NCI-H1436 (cell line): ENCODE measurements at regions not wholly inside any gene's neighbourhood (a gene's known extent, or its start where the extent isn't known, plus 50 kb on each side); places are given as distances from the start of the nearest gene placed in this dataset.
"Not testable (repeated sequence)": the region's sequence is repeated elsewhere in the genome, so short reads cannot be mapped to it uniquely, and the experiment has no call there.

ENCODE experiments used
- DNase-seq: peaks from one replicate; lab custom pipeline; 2025; lab: John Stamatoyannopoulos, UW

DNA sequence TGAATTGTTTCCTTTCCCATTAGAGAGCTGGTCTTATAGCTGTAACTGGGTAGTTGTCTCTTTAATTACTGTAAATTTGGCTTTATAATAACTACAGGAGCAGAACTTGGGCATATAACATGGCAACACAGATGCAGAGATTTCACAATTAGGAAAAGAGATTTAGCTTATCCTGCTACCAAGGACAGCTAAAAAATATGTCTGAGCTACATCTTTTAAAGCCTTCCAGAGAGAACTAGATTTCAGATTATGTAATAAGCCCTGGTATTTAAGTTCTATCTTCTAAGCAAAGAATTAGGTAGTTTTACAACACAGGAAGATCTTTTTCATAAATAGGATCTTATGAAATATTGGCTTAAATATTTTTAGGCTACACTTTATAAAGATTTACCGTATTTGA is 313.8 kb downstream of the S1PR1 start:
- DNase-seq, result no peak

DNA sequence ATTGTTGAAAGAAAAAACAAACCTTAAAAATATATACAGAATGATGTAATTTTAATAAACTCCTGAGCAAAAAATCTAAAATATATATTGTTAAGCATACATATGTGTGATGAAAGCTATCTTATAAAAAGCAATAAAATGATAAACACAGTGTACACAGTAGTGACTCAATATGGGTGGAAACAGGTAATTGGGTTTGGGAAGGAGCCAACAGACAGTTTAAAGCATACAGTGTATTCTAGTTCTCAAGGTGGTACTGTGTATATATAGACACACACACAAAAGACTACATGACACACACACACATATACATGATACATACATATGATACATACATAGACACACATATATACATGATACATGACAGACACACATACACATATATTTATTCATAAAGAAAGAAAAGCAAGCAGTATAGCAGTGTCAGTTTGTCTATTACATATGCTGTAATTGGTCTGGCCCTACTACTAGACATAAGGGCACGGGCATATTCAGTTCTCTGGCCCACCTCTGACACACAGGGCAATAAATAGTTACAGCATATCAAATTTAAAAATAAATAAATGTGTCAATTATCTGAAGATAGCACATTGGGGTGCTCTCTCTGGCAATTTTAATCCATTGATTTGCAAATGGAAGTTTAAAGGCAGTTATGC is 330.2 kb downstream of the S1PR1 start:
- no peak for DNase-seq

DNA sequence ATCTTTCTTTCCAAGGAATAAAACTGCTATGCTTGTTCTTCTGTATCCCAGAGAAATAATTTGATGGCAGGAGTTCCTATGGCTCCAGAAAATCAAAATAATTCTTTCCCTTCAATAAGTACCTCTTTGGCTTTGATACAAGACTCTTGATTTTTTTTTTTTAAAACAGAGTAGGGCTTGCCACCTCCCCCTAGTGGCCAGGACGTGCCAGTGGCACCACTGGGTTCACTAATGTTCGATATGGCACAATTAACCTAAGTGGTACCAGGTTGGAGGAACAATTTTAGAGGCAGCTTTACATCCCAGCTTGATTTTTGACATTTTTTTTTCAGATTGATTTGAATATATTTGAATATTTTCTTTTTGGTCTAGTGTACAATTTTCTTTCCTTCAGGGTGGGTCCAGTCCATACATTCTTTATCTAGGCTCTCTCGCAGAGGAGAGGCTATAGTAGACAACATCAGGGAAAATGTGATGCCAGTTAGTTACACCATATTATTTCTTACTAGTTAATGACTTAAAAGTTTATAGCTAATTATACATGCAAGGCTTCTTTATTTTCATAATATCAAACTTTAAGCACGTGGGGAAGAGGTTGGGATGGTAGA is 330.9 kb downstream of the S1PR1 start:
- peak; percentile 21 for DNase-seq

DNA sequence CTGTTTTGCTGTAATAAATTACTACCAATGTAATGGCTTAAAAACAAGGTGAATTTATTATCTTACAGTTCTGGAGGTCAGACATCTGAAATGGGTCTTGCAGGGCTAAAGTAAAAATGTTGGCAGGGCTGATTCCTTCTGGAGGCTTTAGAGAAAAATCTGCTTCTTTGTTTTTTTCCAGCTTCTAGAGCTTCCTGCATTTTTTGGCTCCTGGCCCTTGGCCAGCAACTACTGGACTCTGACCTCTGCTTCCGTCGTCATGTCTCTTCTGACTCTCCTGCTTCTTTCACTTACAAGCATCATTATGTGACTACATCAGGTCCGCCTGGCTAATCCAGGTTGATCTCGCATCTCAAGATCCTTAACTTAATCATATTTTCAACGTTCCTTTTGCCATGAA is 350.9 kb downstream of the S1PR1 start:
- no peak for DNase-seq

DNA sequence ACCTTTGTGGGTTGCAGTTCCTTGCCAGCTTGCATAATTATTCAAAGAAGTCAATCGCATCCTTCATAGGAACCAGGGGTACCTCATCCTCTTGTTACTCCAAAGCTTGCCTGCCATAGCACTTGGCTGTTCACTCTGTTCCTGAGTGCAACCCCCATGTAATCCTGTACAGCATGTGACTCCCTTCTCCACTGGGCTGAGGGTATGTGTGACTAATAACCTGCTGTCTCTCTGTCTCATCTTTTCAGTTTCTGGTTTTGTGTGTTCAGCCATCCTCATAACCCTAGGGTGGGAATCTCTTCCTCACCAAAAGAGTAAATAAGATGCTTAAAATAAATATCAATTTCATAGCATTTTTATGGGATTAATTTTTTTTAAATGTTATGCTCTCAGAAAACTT is 351.9 kb downstream of the S1PR1 start:
- DNase-seq, result no peak

DNA sequence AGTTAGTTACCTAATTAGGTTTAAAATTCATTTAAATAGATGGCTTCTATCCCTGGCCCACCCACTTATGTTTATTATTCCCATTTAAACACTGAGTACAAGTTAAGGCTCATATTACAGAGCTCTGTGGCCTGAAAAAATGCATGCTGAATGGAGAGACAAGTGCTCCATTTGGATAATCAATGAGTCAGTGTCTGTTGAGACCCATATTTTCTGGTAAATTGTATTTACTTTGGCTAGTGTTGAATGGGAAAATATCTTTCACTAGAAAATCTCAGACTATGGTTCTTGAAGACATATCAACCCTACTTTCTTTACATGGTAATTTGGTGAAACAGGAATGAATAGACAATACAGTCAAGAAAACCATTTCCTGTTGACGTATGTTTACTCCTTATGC is 356.0 kb downstream of the S1PR1 start:
- peak; percentile 1 for DNase-seq

DNA sequence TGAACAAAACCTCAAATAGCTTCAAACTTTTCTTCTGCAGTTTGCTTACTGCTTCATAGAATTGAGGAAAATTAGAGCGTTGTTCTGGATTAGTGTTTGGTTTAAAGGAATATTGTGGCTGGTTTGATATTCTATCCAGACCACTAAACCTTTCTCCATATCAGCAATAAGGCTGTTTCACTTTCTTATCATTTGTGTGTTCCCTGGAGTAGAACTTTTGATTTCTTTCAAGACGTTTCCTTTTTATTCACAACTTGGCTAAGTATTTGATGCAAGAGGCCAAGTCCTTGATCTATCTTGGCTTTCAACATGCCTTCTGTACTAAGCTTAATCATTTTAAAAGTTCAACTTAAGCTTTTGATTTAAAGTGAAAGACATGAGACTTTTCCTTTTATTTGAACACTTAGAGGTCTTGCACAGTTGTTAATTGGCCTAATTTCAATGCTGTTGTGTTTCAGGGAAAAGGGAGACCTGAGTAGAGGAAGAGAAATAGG is 359.1 kb downstream of the S1PR1 start:
- DNase-seq, result no peak

DNA sequence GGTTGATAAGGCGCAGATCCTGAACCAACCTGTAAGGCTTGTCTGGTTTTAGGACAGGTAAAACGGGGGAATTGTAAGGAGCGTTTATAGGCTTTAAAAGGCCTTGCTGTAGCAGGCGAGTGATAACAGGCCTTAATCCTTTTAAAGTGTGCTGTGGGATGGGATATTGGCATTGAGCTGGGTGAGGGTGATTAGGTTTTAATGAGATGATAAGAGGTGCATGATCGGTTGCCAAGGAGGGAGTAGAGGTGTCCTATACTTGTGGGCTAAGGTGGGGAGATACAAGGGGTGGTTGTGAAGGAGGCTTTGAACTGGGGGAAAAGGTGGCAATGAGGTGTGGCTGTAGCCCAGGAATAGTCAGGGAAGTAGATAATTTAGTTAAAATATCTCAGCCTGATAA is 363.8 kb downstream of the S1PR1 start:
- not testable (repeated sequence) for DNase-seq

DNA sequence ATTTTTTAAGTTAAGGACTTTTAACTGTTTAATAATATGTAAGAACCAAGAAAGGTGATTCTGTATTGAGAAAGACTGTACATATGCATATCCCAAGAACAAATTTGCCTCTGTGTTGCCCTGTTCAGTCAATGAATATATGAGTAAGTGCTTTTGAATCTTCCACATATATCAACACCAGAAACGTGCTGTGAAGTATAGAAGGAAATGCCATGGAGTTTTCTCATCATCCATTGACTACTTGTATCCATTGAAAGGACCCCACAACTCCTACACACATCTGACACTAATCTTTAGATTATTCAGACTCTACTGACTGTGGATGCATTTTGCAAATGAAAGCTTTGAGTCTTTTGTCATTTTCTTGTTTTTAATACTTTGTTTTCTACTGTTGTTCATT is 366.9 kb downstream of the S1PR1 start:
- no peak for DNase-seq

DNA sequence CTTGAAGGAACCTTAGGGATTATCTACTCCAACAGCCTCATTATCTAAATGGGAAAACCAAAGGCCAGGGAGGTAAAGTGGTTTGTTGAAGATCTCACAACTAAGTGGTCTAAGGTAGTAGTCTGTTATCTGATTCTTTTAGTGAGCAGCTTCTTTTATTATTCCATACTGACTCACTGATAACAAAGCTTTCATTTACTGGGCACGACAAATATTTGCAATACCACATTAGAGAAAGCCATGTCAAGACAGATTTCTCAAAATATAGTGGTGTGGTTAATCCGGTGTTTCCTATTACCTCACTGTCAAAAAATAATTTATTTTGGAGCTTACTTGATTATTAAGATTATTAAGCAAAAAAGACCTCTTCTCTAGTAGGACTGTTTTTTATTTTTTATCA is 369.1 kb downstream of the S1PR1 start:
- DNase-seq, result no peak

DNA sequence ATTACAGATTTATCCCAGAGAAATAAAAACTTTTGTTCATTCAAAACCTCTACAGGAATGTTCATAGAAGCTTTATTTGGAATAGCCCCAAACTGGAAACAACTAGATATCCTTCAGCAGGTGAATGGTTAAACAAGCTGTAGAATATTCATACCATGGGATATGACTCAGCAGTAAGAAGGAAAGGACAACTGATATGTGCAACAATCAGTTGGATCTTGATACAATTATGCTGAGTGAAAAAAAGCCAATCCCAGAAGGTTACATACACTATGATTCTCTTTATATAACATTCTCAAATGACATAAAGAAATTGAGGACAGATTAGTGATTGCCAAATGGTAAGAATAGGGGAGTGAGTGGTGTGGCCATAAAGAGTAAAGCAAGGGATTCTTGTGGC is 376.7 kb downstream of the S1PR1 start:
- DNase-seq, result no peak

DNA sequence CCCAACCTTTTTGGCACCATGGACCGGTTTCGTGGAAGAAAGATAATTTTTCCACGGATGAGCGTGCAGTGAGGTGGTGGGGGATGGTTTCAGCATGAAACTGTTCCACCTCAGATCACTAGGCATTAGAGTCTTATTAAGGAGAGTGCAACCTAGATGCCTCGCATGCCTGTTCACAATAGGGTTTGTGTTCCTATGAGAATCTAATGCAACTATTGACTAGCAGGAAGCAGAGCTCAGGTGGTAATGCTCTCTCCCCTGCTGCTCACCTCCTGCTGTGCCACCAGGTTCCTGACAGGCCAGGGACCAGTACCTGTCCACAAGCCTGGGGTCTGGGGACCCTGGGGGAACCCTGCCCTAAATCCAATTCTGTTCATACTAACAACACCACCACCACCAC is 377.8 kb downstream of the OLFM3 start:
- no peak for DNase-seq

DNA sequence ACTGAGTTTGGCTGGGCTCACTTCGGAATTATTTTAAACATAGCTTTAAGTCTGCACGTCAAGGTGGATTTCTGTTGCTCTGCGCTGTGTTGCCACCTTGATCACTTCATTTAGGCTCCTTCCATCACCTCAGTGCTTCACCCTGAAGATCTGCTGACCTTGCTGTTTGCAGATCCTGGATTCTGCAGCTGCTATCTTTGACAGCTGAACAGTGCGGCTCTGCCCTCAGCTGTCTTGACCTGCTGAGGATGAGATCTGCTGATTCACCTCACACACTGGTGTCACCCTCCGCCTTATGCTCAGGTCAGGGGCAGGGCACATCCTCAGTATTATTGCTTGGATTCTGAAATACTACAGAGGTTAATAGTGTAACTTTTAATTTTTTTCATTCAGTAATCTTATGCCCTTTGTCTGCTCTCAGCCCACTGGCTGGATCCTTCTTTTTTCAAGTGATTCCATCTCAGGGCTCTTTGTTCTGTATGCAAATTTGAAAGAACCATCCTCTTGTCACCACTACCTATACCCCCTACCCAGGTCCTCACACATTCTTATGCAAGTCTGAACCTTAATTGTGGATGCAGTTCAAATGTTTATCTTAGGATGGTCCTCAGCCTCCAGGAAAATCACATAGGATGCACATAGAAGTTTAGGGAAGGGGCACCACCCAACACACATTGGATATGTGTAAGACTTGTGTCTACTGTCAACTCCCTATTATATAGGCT is 364.0 kb downstream of the OLFM3 start:
- no peak for DNase-seq

DNA sequence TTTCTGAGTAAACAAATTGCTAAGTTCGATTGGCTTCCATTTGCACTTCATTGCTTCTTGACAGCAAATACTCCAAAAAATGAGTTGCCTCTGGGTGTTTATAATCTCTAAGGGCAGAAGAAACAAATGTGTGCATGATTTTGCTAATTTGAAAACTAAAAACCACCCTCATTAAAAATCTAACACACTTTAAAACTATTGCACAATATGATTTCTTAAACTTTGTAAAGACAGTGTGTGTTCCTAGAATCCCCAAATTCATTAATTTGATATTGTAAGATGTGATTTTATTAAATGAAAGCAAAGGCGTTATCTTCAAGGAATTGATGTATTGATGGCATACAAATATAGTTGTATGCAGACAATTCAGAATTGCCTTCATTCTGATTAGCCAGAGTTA is 350.9 kb downstream of the OLFM3 start:
- DNase-seq, result no peak

DNA sequence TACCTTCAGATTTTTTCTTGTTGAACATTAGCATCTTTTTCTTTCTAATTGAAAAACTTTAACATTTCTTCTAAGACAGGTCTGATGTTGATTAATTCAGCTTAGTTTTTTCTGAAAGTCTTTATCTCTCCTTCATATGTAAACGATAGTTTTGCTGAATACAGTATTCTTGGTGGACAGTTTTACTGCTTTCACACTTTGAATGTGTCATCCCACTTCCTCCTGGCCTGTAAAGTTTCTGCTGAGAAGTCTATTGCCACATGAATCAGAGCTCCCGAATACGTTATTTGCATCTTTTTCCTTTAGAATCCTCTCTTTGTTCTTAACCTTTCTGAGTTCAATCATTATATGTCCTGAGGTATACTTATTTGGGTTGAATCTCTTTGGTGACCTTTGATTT is 344.2 kb downstream of the OLFM3 start:
- no peak for DNase-seq

DNA sequence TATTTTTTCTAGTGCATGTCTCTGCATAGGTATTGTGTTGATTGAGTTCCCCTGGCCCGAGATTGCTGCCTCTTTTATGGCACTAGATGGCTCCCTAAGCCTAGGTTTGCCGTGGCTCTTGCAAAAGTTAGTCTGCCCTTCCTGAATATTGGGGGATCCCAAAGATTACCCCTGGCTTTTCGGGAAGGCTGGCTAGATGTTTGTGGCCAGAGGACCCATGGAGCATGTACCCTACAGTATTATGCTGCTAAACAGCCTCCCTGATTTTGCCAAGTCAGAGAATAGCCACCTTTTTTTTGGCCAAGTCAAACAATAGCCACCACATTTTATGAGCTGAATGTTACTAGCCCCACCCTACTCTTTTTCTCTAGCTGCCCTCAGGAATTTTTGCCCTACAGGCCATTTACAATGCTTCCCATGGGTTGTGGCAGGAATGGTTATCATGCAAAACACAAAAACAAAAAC is 343.2 kb downstream of the OLFM3 start:
- no peak for DNase-seq

DNA sequence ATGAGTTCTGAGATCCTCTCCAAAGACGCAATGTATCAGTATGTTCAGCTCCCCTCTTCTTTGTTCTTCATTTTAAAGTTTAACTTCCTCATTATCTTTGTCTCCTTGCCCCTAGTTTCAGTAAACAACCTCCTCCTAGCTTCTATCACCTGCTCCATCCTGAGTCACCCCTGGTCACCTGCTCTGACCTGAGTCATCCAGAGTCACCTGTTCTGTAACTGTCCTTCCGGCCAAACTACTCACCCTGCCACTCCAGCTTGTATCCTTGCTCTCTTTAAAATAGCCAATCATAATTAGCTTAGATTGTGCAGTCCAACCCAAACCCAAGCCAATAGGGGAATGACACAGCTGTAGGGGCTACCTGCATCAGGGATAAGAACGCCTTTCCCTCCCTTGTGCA is 332.0 kb downstream of the OLFM3 start:
- no peak for DNase-seq

DNA sequence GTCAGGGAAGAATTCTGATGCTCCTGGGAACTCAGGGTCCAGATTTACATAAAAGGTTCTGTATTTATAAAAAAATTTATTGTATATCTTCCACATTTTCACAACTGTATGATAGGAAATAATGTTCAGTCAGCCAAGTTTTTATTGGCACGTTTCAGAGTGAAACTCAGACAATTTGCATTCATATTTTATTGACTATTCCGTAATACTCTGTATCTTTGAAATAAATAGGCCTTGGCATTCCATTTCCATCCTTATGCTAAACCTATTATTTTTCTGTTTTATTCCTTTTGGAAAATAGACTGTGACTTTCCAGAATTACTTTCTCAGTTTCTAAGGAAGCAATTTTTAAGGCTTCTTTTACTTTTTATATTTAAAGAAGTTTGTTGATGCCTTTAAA is 329.0 kb downstream of the OLFM3 start:
- DNase-seq, result no peak

DNA sequence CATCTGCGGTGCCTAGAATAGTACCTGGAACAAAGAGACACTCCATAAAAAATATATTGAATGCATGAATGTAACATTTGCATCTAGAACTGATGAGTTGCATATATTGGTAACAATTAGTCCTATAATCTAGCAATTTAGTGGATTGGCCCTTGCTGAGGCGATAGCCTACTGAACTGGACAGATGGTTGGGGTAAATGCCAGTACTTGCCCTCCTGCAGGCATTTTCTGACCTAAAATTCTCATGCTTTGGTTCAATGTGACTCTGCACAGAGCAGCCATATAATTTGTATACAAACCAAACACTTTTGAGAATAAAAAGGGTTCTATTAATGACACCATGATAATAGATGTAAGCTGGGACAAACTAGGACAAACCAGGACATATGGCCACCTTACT is 313.6 kb downstream of the OLFM3 start:
- DNase-seq, result no peak

DNA sequence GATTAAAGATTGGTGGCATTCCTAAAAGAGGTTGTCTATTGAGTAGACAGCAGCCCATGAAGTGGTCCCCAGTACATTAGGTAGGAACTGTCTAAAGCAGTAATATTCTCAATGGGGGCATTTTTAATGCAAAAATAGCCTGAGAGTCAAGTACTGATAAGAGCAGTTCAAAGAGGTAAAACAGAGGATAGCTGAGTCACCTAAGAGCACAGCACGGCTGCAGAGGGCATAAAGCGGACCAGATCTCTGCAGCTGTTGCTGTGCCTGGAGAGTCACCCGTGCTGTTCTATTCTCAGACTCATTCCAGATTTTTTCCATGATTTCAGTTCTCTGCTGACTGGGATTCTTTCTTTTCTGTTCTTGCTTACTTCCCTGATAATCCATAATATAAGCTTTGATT is 313.2 kb downstream of the OLFM3 start:
- DNase-seq, result no peak

DNA sequence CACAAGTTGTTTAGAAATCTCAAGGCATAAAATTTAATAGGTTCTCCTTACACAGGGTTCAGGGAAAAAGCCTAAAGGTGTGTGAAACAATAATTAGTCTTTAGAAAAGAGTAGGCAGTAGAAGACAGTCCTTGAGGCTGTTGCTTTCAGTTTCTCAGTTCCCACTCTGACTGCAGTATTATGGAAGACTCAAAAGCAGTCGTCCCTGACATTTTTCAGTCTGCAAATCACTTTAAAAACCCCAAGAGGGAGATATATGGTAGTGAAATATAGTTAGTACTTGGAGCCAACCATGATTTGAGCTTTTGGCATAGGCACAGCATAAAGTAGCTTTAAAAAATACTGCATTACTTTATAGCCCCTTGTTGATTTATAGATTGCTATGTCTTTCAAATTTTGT is 299.7 kb downstream of the OLFM3 start:
- DNase-seq, result no peak

DNA sequence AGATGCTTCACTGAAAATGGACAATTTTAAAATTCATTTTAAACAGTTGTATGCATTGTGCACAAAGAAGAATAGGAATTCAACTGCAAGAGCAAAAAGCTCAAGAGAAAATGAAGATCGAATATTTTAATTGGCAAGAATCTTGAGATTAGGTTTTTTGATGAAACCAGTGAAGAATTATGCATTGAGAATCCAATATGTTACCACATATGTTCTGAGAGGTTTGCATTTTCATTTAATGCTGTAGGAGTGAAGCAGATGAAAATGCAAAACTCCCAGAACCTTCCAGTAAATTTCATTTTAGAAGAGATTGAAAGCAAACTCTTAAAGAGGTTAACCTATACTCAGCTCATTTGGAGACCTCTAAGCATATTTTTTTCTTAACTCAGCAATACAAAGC is 298.0 kb downstream of the OLFM3 start:
- no peak for DNase-seq

DNA sequence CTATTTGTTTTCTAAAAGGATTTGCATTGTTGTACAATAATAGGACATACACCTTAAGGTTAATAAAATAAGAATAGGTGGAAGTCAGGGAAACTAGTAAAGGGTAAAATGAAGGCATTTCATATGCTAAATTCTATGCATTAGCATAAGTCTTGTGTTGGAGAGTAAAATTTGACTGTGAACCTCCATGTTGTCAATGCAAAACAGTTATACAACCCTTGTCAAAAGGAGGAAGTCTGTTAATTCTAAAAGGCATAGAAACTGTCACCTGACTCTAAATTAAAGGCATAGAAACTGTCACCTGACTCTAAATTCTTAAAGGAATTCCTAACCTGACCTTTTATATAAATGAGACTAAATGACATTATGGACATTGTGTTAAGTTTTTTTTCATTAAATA is 291.8 kb downstream of the OLFM3 start:
- DNase-seq, result no peak
